HG02759 (cell line): ENCODE measurements at regions not wholly inside any gene's neighbourhood (a gene's known extent, or its start where the extent isn't known, plus 50 kb on each side); places are given as distances from the start of the nearest gene placed in this dataset.

Source experiments
- ATAC-seq: cut with Tn5 transposase; IDR thresholded peaks from one replicate; pipeline ENCODE4 v1.9.1; 2021; ENCODE audit warnings: mild to moderate bottlenecking, moderate library complexity; ENCODE audit not compliant: unreplicated experiment

DNA sequence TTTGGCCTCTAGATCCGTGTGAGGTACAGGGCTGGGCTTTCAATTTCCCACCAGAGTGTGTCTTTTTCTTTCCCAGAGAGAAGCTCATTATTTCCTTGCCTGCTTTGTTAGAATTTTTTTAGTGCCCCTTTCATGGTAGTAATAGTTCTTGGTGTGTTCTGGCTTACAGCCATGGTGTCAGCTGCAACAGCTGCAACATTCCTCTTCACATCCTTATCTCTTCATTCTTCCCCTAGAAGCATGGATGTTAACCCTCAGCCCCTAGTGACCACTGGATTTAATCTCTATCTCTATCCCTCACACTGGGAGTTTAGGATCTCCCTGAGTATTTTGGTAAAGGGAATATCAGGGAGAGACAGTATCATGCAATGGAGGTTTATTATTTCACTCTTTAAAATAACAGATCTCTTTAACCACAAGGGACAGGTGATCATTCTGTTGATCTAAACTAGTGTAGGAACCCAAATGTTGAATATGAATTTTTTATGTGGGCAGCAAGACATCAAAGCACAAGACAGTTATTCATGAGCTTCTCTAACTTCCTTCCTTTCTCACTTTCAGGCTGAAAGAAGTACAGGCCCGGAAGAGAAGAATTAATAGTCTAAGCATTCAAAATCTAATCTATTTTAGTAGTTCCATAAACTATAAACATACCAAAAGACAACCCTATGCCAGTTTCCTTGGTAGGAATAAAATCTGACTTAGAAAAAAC, 160.2 kb downstream of the FAM170A start:
- no peak for ATAC-seq

DNA sequence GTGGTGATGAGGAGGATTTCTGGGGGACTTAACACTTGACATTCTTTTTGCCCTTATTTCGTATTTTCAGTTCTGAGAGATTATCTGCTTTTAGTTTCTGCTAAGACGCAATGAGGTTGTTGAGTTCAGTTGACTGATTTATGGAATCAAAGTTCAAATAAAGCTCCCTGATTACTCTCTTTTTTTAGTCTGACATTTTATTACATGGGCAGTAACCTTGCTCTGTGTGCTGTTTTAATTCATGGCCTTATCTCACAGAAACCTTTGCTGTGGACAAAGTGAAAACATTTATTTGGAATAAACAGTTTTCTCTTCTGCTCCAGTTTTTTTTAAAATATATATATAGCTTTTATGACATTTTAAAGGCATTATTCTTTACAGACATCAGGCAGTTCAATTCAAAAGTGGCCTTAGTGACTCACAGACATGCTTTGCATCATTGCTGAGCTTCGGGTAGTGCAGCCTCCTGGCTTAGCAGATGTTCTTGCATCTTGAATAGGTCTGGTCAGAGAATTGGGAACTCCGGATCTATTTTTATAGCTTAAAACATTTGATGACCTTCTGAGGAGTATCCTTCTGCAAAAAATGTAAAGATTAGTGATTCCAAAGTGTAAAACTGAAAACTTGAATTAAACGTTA, 162.9 kb downstream of the FAM170A start:
- no peak for ATAC-seq

DNA sequence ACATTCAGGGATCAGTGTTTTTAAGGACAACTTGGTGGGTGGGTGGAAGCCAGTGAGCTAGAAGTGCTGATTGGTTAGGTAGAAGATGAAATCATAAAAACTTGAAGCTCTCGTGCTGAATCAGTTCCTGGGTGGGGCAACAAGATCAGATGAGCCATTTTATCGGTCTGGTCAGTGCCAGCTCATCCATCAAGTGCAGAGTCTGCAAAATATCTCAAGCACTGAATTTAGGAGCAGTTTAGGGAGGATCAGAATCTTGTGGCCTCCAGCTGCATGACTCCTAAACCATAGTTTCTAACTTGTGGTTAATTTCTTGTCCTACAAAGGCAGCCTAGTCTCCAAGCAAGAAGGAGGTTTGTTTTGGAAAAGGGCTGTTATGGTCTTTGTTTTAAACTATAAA, 166.4 kb downstream of the FAM170A start:
- ATAC-seq: no peak

DNA sequence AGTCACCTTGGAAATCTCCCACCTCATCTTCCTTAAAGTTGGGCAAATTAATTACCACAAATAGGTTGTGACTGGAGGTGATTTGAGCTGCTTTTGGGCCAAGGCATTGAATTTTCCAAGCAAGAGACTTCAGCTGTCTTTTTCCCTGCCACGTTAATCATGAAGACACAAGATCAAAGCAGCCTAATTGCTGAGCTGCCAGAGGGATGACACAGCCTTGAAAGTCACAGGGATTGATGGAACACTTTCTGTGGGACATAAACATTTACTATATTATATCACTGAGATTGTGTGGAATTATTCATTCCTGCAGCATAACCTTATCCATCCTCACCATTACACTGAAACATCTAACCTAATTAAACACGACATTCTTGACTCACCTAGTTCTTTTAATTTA, 172.2 kb downstream of the FAM170A start:
- no peak for ATAC-seq

DNA sequence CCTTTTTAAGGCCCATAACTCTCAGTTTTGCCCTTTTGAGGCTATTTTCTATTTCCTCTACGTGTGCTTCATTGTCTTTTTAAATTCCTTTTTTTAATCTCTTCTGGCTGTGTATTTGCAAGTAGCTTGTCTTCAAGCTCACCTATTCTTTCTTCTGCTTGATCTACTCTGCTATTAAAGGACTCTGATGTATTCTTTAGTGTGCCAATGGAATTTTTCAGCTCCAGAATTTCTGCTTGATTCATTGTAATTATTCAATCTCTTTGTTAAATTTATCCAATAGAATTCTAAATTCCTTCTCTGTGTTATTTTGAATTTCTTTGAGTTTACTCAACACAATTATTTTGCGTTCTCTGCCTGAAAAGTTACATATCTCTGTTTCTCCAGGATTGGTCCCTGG, 178.7 kb downstream of the FAM170A start:
- no peak for ATAC-seq

DNA sequence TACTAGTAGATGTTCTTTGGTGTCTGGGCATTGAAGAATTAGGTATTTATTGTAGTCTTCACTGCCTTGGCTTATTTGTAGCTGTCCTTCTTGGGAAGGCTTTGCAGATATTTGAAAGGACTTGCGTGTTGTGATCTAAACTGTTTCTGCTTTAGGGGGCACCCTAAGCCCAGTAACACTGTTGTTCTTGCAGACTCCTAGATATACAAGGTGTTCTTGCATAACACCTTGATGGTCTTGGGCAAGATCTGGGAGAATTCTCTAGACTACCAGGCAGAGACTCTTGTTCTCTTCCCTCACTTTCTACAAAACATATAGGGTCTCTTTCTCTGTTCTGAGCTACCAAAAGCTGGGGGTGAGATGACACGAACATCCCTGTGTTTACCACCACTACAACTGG, 179.1 kb downstream of the FAM170A start:
- ATAC-seq: no peak

DNA sequence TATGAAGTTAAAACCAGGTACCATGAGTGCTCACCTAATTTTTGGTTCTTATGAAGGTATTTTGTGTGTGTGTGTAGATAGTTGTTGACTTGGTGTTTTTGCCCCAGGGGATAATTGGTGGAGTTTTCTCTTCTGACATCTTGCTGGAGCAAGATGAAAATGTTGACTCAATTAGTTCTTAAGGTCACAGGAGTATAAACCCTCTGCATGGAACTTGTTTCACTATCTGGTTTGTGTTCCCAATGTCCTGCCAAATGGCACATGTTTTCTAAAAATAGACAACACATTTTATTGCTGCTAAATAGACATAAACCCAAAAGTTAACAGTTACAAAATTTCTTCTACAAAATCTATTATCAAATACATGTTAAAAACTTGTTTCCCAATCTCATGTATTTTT, 180.9 kb downstream of the FAM170A start:
- ATAC-seq: no peak

DNA sequence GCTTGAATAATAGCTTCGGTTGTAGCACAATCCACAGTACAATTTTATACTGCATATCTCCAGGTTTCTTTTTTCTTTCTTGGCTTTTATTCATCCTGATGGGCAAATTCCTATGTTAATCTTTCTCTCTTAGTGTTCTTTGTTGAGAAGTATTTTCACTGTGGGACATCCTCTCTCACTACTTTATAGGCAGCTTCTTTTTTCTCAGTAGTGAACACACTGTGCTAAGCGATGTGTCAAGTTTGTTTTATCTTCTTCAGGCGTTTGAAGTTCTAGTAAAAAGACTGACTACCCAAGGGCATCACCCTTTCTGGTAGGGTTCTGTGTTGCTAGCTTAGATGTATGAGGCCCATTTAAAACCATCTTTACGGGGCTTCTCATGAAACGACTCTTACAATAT, 182.1 kb downstream of the FAM170A start:
- no peak for ATAC-seq

DNA sequence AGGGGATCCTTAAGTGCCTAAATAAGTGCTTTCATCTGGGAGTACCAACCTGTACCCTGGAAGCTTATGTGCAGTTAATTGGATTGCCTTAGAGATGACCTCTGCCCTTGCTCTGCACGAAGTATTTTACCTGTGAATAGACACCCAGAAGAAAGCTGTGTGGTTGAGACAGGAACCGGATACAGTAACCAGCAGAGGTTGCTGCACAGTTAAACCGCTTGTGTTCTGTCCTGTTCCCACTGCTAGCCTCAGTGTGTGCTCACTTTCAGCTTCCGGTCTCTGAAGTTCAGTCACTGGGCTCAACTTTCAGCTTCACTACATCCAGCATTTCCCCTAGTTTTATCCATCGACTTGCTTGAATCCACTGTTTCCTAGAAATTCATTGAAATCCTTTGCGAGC, 185.3 kb downstream of the FAM170A start:
- no peak for ATAC-seq

DNA sequence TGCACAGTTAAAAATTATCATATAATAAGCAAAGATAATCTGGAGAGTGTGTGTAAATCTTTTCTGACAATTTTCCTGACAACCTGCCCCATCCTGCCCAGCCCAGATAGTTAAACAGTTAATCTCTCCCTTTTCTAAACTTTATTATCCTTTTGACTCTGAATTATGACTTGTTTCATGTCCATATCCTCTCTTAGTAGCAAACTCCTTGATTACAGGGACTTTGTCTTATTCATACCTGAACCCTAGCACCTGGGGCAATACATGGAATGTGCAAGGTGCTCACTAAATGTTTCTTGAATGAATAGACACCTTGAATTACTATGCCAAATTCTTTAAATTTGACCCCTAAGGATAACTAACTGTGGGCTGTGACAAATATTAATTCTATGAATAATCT, 186.7 kb downstream of the FAM170A start:
- no peak for ATAC-seq

DNA sequence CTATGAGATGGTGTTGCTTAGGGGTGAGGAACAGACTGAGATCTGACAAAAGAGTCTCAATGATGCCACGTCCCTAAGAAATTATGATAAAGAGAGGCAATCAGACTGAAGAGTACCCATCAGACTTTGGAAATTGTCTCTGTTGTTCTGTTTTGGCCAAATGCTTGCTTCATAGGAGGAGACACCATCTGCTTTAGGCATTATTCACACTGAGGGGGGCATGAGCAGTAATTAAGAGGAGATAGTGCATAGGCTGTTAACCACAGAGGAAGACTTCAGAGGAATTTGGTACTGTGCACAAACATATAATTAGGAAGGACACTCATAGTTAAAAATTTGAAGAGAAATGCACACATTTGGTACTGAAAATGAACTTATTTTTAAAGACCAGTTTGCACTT, 190.7 kb downstream of the FAM170A start:
- ATAC-seq: no peak

DNA sequence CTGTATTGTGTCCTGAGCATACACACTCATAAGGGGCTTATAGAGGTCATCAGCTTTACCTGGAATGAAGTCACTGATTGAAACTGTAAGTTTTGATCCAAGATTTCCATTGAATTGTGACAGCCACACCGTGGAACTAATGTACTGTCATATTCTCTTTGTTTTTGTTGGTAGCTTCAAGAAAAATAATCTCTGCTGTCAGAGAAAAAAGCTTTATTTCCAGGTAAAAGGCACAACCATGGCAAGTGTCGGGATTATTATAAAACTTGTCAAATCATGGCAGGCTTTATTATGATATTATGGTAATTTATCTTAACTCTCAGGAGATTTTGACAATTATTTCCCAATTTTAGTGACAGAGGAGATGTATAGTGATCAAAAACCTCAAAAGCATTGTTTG, 191.2 kb downstream of the FAM170A start:
- ATAC-seq: no peak

DNA sequence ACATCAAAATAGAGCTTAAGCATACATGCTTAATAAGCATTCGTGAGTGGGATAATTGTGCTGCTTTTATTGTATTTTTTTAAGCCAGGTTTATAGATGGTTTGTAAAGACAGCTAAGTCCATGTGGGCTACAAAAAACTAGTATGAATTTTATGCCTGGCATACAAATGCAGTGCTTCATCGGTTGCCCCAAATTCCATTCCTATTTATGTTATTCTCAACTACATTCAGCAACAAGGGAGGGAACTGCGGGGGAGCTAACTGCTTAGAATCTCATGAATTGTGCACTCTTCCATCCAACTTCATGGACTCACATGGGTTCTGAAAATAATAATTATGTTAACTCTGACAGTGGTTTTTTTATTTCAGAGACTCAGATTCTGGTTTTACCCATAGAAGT, 199.2 kb downstream of the FAM170A start:
- no peak for ATAC-seq

DNA sequence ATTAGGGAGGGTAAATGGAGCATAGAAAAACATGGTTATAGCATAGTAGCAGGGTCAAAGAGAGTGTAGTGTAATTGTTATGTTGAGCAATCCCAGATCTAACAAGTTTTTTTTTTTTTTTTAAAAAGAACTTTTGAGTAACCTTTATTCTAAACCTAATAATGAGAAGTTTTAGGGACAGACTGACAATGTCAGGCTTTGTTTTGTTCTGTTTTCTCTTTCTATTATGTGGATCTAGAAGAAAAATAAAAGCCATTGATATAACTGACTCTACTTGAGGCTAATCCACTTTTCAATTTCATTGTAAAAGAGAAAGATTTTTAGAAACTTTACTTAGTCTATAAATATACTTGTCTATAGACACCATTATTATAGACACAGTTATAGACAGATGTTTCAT, 200.0 kb downstream of the FAM170A start:
- no peak for ATAC-seq

DNA sequence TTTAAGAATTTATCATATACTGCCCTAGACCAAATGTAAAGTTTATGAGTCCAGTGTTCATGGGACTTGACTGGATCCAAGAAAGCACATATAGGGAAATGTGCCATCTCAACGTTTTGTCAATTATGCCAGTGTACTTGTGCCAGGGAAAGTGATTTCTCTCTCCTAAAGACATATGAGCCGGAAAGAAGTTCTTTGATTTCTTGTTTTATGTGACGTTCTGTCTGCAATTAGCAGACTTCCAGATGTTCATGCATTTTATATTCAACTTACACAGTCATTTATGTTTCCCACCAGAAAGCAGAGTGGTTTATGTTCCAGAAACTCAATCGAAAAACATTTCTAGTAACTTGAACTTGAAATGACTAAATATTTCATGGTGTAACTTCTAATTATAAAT, 203.8 kb downstream of the FAM170A start:
- no peak for ATAC-seq

DNA sequence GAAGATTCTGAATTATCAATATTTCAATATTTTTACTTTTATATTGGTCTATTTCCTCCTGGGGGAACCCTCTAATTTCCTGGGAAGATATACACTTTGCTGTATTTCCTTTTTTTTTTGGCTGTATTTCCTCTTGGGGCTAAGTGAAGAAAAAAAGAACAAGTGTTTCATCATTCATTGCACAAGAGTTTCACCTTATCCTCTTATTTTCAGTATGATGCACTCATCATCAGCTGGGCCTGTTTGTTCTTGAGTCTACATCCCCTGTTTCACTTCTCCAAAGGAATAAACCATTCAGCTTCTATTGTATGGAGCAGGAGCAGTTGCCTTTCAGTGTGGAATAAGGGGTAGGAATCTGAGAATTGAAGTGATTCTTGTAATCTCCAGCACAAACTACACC, 210.8 kb downstream of the FAM170A start:
- ATAC-seq: no peak

DNA sequence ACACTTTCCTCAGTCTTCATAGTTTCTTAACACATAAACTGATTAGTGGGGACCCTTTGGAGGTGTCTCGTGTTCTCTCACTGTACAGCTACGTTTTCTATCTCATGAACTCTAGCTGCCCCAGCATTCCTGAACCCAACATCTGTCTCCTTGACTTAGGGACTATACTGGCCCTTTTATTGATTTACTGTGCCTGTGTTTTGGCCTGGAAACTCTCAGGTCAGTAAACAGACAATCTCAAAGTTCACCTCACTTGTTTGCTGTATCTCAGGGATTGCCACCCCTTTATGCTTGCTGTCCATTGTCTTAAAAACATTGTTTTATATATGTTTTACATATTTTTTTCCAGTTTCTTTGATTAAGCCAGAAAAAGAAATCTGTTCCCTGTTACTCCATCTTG, 222.8 kb downstream of the FAM170A start:
- no peak for ATAC-seq

DNA sequence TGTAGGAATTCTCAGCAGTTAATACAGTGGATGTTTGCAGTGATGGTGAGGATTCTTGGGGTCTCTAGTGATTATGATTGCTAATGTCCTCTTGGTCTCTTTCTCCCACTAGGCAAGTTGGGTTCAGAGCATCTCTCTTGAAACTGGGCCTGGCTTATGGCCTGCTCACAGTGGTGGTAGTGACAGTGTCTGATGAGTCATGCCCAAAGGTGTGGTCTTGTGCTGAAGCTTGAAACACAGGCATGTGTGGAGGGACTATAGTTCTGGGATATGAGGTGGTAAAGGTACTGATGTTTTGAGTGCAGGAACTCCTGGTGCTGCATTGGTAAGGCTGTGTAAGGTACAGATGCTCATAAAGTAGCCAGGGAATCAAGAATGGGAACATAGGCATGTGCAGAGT, 231.1 kb downstream of the FAM170A start:
- ATAC-seq: no peak

DNA sequence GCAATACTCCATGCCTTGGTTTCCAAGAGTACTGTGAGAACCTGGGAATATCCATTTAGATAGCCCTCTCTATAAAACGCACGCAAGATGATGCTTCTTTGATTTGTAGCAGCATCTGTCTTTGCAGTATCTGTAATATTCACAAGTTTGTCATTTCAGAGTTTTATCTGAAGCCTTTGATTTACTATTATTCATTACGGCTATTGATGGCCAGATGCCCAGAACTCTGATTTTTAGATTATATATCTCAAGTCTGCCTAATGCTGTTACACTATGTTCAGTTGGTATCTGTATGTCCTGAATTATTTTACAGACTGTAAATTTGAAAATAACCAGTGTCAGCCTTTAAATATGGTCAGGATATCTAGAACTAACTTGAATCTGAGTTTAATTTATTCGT, 233.3 kb downstream of the FAM170A start:
- ATAC-seq: no peak

DNA sequence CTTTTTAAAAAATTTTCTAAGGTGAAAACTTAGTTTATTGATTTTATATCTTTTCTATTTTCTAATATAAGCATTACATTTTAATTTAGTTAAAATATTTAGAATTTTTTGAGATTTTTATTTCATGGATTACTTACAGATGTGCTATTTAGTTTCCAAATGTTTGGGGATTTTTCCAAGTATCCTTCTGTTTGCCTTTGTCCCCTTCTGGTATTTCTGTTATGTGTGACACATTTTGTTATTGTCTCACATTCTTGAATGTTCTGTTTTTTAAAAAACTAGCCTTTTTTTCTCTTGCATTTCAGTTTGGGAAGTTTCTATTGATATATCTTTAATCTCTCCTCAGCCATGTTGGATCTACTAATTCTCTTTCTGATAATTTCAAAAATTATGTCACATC, 234.9 kb downstream of the FAM170A start:
- ATAC-seq: no peak

DNA sequence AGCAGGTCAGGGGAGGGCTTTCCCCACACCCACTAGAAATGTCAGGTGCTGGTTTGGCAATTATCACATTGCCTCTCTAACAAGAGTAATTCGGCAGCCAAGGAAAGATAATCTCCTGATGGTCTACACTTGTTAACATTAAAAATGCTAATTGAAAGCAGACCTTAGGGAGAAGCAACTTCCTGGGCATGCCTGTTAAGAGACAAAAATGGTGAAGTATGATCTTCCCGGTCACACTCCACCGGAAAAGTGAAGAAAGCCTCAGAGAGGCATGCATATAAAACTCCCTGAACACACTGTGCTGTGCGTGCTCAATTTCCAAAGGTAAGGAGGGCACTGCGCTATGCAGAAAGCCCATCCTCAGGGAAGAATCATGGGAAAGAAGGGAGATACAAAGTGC, 244.3 kb downstream of the FAM170A start:
- no peak for ATAC-seq

DNA sequence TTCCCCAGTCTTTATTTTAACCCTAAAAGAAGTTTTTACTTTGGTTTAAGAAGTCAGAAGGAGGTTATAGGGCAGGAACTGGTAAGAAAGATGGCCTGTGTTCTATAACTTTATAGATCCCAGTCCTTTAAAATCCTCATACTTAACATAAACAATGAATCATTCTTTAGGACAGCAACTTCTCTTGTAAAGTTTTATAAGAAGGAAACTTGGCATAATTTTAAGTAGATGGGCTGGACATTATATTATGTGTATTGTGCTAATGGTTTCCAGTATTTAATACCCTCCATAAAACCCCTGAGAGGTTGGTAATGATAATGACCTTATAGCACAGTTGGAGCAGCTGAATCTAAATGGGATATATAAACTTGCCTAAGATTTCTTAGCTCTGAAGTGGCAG, 247.2 kb downstream of the FAM170A start:
- ATAC-seq: no peak

DNA sequence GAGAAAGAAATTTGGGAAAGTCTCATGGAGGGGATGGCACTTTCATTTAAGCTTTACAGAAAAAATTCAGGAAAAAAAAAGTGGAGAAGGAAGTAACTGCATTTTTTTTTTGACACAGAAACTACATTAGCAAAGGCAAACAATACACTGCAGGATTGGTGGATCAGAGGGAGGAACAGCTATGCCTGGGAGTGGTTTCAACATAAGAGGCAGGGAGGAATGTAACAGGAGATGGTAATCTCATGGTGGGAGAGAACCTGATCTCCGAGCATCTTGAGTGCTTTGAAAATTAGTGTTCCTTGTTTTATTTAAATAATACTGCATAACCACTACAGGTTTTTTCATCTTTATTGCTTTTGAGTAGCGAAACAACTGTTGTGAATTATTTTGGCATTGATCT, 249.4 kb downstream of the FAM170A start:
- ATAC-seq: no peak
